Astrocyte of the cerebellum (primary cell): ENCODE measurements at regions not wholly inside any gene's neighbourhood (a gene's known extent, or its start where the extent isn't known, plus 50 kb on each side); places are given as distances from the start of the nearest gene placed in this dataset.
"Not testable (repeated sequence)": the region's sequence is repeated elsewhere in the genome, so short reads cannot be mapped to it uniquely, and the experiment has no call there.

ENCODE experiments used
- DNase-seq: peaks from one replicate; pipeline ENCODE4 v3.0.0-alpha.2; 2011; ENCODE audit warnings: low read depth
- H3K4me3 ChIP-seq: 2 replicates; pipeline ENCODE4 v1.5.1; 2011; ENCODE audit warnings: mild to moderate bottlenecking, low read depth, low read length, moderate library complexity
- CTCF ChIP-seq: IDR thresholded peaks from 2 replicates; pipeline ENCODE4 v1.5.1; 2012; ENCODE audit warnings: low read length, low read depth, moderate library complexity, mild to moderate bottlenecking; ENCODE audit errors: missing control alignments
- in situ Hi-C: cut with HindIII; loops from 2 replicates; pipeline ENCODE4 v1.10.0; 2017; ENCODE audit warnings: low sequenced_read_pairs

- TF ChIP-seq CTCF = no peak
- in situ Hi-C loops = no loop called here
- no peak for DNase-seq
- H3K4me3 ChIP-seq = no peak overlapping the region
Measured at GRCh38 chr6:121619987-121620740, 184.7 kb downstream of the GJA1 start.

- H3K4me3 ChIP-seq = no peak overlapping the region
- no peak for TF ChIP-seq CTCF
- in situ Hi-C loops = no loop called here
- no peak for DNase-seq
Measured at GRCh38 chr6:121627761-121628160, 192.3 kb downstream of the GJA1 start.

GRCh38 chr6:121630716-121631115 is 195.3 kb downstream of the GJA1 start:
- in situ Hi-C loops = no loop called here
- no peak for DNase-seq

GRCh38 chr6:121631752-121632151 is 196.3 kb downstream of the GJA1 start:
- in situ Hi-C loops, DNase-seq, H3K4me3 ChIP-seq: not testable (repeated sequence)

More at GRCh38 chr6:121630716-121631115, 195.3 kb downstream of the GJA1 start:
- TF ChIP-seq CTCF = no peak
- no peak overlapping the region for H3K4me3 ChIP-seq

GRCh38 chr6:121633309-121633708 is 197.9 kb downstream of the GJA1 start:
- no peak for DNase-seq
- no peak overlapping the region for H3K4me3 ChIP-seq
- in situ Hi-C loops = no loop called here
- no peak for TF ChIP-seq CTCF

GRCh38 chr6:121634586-121634985 is 199.1 kb downstream of the GJA1 start:
- H3K4me3 ChIP-seq, DNase-seq, in situ Hi-C loops: not testable (repeated sequence)

- TF ChIP-seq CTCF = no peak
- no peak overlapping the region for H3K4me3 ChIP-seq
- in situ Hi-C loops = no loop called here
- no peak for DNase-seq
Measured at GRCh38 chr6:121635355-121635754, 199.9 kb downstream of the GJA1 start.

GRCh38 chr6:121636217-121636616 is 200.8 kb downstream of the GJA1 start:
- H3K4me3 ChIP-seq, in situ Hi-C loops, DNase-seq: not testable (repeated sequence)
